GM19395 (cell line): ENCODE measurements at regions not wholly inside any gene's neighbourhood (a gene's known extent, or its start where the extent isn't known, plus 50 kb on each side); places are given as distances from the start of the nearest gene placed in this dataset.
"Not testable (repeated sequence)": the region's sequence is repeated elsewhere in the genome, so short reads cannot be mapped to it uniquely, and the experiment has no call there.

Source experiments
- ATAC-seq: cut with Tn5 transposase; IDR thresholded peaks from one replicate; pipeline ENCODE4 v1.9.1; 2021; ENCODE audit warnings: mild to moderate bottlenecking, moderate library complexity; ENCODE audit not compliant: unreplicated experiment

GRCh38 chr4:94011190-94011589 lies 182.6 kb downstream of the ATOH1 start:
- ATAC-seq = no peak

- ATAC-seq = no peak
These were observed 186.1 kb downstream of the ATOH1 start for GRCh38 chr4:94014484-94015136.

- no peak for ATAC-seq
These were observed 187.4 kb downstream of the ATOH1 start for GRCh38 chr4:94015956-94016355.

DNA sequence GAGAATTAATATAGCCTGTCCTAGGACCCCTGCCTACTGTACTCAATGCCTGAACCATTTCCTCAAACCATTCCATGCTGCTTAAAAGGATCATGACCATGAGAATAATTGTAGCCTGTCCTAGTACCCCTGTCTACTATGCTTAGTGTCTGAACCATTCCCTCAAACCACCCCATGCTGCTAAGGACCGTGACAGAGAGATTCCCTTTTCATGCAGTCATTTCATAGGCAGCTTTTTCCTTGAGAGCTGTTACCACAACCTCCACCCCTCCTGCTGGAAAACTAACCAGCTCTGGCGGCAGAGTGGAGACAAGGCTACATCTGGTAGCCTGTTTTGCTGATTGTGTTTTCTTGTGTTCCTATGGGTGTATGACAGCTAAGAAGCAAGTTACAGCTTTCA lies 174.9 kb upstream of the SMARCAD1 start:
- no peak for ATAC-seq

DNA sequence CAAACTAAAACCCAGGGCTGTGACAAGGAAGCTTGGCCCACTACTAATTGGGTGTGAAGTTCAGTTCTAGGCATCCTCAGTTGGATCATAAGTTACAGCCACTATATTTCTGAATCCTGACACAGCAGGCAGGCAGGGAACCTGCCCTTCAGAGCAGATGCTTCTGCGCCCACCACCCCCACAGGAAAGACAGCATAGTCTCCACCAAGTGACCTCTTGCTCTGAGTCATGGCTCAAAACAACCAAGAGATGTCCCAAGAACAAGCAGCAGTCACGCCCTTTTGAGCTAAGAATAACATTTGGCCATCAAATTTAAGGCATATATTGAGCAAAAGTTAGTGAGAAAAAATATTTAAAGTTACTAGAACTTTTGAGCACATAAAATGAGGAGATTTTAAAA lies 170.7 kb upstream of the SMARCAD1 start:
- ATAC-seq = peak; percentile 65

GRCh38 chr4:94038195-94038594 lies 169.5 kb upstream of the SMARCAD1 start:
- ATAC-seq = no peak

DNA sequence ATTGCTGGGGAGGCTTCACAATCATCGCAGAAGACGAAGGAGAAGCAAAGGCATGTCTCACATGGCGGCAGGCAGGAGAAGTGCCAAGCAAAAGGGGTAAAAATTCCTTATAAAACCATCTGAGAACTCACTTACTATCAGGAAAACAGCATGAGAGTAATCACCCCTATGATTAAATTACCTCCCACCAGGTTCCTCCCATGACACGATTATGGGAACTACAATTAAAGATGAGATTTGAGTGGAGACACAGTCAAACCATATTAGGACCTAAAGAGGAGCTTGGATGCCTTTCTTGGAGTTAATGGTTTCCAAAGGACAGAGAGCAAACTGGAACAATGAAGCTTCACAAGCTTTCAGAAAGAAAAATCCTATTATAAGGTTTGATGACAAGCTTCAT lies 168.4 kb upstream of the SMARCAD1 start:
- no peak for ATAC-seq

DNA sequence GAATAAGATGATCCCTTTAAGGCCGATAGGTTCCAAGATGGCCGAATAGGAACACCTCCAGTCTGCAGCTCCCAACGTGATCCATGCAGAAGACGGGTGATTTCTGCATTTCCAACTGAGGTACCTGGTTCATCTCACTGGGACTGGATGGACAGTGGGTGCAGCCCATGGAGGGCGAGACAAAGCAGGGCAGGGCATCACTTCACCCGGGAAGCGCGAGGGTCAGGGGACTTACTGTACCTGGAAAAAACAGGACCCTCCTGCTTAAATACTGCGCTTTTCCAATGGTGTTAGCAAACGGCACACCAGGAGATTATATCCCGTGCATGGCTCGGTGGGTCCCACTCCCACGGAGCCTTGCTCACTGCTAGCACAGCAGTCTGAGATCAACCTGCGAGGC lies 163.2 kb upstream of the SMARCAD1 start:
- not testable (repeated sequence) for ATAC-seq

- no peak for ATAC-seq
These were observed 144.6 kb upstream of the SMARCAD1 start for GRCh38 chr4:94063084-94063483.

DNA sequence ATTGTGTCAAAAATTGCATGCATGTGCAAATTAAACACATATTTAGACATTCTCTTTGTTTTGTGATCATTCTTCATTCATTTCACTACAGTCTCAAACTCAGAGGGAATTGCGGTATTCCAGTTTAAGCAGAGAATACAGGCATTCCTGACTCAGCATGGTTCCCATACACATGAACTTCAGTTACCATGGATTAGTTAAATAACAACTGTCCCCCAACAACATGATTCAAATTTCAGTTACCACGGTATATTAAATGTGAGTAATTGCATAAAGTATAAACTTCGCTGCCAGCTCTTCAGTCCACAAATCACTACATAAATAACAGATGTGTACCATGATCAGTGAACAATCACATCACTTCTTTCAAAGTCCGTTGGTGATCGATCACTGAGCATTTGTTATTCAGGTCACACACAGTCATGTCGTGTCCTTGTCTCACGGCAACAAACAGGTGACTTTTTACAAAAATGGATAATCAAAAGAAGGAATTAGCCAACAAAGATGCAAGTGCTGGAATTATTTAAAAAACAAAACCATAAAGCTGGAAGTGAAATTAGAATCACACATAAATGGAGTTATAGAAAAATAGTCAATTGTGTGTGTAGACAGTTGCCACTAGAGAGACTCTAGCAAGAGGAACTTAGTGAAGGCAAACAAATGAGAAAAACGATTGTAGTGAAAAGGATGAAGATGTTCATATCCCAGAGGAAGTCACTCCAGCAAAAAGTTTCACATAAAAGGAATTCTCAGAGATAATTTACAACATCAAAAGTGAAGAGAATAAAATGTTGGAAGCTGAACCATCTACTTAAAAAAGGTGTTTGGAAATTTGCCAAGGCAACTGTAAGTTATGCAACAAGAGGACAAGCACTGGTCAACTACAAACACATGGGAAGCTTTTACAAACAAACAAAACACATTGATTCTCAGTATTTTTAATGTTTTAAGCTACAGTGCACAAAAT lies 138.6 kb upstream of the SMARCAD1 start:
- ATAC-seq = no peak

- ATAC-seq = no peak
These were observed 131.2 kb upstream of the SMARCAD1 start for GRCh38 chr4:94076498-94076897.

- no peak for ATAC-seq
These were observed 123.5 kb upstream of the SMARCAD1 start for GRCh38 chr4:94084155-94084554.

- not testable (repeated sequence) for ATAC-seq
These were observed 108.5 kb upstream of the SMARCAD1 start for GRCh38 chr4:94099141-94099540.

DNA sequence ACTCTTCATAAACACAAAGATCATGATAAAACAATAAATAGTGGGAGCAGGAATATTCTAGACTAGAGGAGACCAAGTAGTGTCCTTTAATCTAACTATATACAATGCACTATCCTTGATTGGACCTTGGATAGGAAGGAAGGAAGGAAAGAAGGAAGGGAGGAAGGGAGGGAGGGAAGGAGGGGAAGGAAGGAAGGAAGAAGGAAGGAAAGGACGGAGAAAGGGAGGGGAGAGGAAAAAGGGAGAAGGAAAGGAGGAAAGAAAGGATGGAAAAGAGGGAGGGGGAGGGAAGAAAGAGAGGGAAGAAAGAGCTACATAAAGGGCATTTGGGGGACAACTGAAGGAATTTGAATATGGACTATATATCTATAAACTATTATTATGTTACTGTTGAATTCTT lies 95.0 kb upstream of the SMARCAD1 start:
- no peak for ATAC-seq

DNA sequence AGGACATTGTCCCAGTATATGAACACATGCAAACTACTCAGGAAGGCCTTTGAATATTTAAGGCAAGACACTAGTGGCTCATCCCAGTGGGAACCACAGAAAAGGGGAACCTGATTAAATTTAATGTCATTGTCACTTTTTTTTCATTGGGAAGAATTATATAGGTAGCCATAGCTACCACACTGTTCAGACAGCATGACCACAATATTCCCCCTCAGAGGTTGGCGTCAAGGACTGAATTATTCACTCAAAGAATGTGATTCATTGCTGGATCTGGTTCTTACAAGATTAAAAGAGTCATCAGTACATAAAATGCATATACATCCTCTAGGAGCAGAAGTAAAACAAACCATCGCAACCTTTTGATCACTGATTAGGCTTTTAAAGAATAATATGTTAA lies 92.0 kb upstream of the SMARCAD1 start:
- no peak for ATAC-seq

DNA sequence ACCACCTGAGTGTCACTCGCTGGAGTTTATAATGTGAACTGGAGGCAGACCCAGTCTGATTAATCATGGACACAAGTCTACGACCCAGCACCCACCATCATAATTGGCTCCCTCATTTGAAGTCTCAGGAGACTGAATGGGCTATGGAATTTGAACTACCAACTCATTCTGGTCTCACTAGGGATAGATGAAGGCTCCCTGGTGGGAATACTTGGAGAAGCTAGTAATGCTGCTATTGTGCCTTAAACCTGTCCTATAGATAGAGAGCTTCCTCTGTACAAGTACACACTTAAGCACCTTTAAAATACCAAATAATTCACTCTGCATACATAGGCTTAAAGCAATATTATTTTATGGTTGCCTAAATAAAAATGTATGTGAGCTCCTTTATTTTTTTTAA lies 90.8 kb upstream of the SMARCAD1 start:
- ATAC-seq = no peak

DNA sequence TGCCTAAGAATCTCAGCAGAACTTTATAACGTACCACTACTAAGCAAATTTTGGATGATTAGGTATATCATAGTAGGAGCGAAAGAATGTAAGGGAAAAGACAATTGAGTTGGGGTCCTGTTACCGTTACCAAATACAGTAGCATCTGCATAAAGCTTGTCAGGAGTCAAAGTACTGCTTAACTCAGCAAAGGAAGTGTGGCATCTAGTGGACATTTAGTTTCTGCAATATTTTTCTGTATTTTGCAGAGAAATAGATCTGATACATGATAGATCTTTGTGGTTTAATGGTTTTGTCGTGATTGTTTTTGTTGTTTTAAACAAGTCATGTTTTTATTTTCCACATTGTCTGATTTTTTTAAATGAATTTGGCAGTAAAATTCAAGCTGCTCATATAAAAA lies 81.0 kb upstream of the SMARCAD1 start:
- no peak for ATAC-seq

- peak; percentile 80 for ATAC-seq
These were observed 79.8 kb upstream of the SMARCAD1 start for GRCh38 chr4:94127707-94128328.

- no peak for ATAC-seq
These were observed 76.5 kb upstream of the SMARCAD1 start for GRCh38 chr4:94131212-94131611.

GRCh38 chr4:94135701-94136100 lies 72.0 kb upstream of the SMARCAD1 start:
- no peak for ATAC-seq

GRCh38 chr4:94139931-94140612 lies 67.6 kb upstream of the SMARCAD1 start:
- no peak for ATAC-seq
